HG02870 (cell line): ENCODE measurements at regions not wholly inside any gene's neighbourhood (a gene's known extent, or its start where the extent isn't known, plus 50 kb on each side); places are given as distances from the start of the nearest gene placed in this dataset.

Experiments used
- ATAC-seq: cut with Tn5 transposase; IDR thresholded peaks from one replicate; pipeline ENCODE4 v1.9.1; 2021; ENCODE audit warnings: mild to moderate bottlenecking, moderate library complexity; ENCODE audit not compliant: unreplicated experiment

DNA sequence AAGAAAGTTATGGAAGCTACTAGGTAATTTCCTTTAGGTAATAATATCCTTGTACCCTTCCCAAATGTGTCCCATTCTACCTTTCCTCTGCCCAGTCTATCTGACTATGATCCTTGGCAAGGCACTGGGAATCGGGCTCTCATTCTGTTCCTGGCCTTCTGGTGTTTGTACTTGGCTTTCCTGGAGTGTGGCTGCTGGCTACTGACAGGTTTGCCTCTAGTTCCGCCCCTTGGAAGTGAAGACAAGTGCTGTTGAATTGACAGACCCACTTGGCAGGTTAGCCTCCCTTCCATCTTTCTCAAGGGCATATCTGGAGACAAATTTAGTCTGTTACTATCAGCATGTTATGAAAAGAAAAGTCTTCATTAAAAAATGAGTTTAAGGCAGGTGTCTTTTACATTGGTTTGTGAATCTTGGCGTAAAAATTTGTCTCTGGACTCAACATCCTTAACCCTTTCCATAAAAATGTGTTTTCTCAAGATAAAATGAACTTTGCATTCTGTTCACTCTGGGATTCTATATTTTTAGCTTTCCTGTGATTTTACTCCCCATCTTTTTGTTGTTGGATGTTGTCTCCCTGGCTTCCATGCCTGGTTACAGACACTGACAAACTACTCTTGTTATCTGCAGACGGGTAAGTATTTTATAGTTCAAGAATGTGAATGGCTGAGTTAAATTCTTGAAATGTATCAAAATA is 287.4 kb upstream of the PDGFD start:
- ATAC-seq = no peak

- no peak for ATAC-seq
These were observed 279.4 kb upstream of the PDGFD start for GRCh38 chr11:104443387-104443786.

DNA sequence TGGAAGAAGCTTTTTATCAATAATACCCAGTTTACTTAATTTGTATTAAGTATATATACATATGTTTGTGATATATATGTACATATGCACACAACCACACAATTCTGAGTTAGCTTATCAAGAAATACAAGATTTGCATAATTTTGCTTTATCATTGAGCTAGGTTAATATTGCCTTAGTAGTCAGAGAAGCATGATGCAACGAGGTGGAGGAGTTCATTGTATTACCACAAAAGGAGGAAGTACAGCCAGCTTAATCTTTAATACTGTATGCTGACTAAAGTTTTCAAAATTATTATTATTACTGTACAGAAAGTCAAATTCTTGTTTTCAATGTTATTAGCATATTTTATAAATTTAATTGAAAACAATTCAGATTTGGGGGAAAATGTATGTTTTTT is 278.4 kb upstream of the PDGFD start:
- ATAC-seq = no peak

GRCh38 chr11:104435494-104435893 is 271.5 kb upstream of the PDGFD start:
- ATAC-seq = no peak

- ATAC-seq = no peak
These were observed 269.8 kb upstream of the PDGFD start for GRCh38 chr11:104433751-104434150.

GRCh38 chr11:104432981-104433380 is 269.0 kb upstream of the PDGFD start:
- no peak for ATAC-seq

DNA sequence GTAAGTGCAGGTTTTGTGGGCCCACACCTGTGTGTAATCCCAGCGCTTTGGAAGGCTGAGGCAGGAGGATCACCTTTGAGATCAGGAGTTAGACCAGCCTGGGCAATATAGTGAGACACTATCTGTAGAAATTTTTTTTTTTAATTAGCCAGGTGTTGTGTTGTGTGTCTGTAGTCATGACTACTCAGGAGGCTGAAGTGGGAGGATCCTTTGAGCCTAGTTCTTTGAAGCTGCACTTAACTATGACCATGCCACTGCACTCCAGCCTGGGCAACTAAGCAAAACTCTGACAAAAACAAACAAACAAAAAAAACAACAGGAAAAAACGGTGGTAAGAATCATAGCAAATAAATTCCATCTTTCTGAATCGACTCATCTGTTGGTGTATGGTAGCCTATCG is 268.6 kb upstream of the PDGFD start:
- ATAC-seq = no peak

GRCh38 chr11:104422324-104422944 is 258.5 kb upstream of the PDGFD start:
- ATAC-seq = no peak

GRCh38 chr11:104410336-104410735 is 246.4 kb upstream of the PDGFD start:
- no peak for ATAC-seq

DNA sequence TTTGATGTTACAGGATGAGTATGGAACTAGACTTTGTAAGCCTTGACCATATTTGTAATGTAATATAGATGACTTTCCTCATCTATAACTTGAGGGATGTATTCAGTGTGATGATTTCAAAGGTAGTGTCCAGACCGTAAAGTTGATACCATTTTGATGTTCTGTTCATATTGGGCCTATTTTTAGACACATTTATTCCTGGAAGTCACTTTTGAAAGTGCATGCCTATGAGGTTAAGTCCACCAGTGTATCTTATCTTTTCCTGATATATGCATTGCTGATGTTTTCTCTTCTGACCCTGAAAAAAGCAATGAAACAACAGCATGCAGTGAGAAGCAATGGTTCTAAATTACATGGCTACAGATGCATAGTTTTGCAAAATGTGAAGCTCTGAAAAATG is 244.7 kb upstream of the PDGFD start:
- ATAC-seq = no peak

- no peak for ATAC-seq
These were observed 241.3 kb upstream of the PDGFD start for GRCh38 chr11:104405277-104405676.

DNA sequence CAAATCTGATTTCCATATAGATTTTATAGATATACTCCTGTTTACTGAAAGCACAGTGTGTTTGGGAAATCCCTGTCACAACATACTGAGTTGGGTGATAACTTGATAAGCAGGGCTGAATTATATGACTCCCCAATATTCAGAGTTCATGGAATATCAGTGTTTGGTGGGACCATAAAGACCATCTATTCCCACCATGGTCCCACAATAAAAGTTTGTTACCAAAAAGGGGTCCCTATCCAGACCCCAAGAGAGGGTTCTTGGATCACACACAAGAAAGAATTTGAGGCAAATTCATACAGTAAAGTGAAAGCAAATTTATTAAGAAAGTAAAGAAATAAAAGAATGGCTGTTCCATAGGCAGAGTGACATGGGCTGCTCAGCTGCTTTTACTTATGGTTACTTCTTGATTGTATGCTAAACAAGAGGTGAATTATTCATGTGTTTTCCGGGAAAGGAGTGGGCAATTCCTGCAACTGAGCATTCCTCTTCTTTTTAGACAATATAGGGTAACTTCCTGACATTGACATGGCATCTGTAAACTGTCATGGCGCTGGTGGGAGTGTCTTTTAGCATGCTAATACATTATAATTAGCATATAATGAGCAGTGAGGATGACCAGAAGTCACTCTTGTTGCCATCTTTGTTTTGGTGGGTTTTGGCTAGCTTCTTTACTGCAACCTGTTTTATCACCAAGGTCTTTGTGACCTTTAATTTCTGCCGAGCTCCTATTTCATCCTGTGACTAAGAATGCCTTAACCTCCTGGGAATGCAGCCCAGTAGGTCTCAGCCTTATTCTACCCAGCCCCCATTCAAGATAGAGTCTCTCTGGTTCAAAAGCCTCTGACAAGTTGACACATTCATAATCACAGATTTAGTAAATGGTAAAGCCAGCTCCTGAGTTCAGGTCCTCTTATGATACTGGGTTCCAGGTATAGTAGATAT is 240.6 kb upstream of the PDGFD start:
- no peak for ATAC-seq

DNA sequence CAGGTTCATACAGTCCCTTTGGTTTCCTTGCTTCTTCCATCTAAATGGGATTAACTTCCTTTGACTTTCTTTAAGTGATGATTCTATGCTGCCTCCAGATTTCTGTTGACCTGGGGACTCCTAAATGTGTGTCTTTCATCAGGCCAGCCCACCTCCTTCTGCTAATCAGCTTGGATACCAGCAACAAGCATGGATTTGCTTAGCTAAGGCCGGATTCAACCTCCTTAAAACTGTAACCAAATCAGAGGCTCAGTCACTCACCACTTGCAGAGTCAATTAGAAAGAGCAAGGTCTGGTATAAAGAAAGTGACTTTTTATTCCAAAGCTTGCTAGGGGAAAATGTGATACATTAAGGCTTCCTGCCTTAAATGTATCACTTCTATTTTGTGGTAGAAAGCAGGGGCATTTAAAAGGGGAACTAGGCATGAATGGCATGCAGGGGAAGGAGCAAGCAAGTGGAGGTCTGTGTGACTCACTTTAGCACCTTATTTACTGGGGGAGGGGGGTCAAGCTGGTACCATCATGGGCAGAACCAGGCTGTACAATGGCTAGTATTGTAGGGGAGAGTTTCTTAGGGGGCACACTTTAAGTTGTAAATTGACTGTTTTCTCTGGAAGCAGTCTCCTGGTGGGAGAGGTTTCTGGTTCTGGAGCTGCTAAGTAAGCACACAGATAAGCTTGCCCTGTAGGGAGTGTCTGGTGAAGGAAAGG is 239.0 kb upstream of the PDGFD start:
- no peak for ATAC-seq

DNA sequence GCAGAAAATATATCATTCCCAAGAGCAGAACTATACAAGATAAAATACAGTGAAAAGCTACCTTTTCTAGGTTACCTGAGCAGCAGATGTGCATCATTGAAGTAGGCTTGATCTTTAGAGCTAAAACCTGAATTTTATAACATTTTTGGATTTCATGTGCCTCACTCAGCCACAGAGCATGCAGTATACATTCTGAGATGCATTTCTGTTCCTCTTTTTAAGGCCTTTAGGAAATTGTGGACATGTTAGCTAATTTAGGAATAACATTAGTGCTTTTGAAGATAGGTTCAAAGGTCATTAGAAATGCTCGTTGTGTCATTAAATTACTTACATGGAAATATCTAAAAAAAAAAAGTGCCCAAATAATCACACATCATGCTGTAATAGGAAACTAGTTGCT is 230.6 kb upstream of the PDGFD start:
- no peak for ATAC-seq

DNA sequence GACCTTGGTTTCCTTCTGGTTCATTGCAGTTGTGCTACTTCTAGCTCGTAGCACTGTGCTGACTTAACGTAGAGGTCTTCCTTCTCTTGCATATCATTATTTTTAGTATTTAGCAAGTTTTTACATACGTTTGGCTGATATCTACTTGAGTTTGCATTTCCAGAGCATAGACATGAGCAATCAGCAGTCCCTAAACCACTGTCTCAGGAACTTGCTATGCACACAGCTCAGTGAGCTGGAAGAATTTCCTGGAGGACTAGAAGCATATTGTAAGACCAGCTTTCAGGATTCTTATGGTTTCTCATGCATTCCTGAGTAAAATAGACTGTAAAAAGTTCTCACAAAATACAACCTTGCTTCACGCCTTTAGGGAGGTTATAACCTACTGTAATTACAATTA is 226.7 kb upstream of the PDGFD start:
- no peak for ATAC-seq

DNA sequence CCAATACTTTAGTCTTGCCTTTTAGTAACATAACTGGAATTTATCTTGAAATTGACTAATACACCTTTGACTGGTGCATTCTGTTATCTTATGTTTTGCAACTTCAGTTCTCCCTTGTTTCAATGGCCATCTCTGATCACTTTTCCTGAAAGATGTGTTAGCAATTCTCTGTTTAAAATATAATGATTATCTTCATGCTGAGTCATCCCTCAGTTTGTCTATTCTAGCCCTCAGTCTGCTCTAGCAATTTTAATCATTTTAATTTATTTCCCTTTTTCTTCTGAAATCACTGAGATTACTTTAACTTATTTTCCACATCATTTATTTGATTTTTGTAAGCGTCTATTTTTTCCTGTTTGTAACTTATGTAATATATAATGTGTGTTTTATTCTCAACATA is 221.9 kb upstream of the PDGFD start:
- no peak for ATAC-seq

- ATAC-seq = no peak
These were observed 216.4 kb upstream of the PDGFD start for GRCh38 chr11:104380358-104380757.

DNA sequence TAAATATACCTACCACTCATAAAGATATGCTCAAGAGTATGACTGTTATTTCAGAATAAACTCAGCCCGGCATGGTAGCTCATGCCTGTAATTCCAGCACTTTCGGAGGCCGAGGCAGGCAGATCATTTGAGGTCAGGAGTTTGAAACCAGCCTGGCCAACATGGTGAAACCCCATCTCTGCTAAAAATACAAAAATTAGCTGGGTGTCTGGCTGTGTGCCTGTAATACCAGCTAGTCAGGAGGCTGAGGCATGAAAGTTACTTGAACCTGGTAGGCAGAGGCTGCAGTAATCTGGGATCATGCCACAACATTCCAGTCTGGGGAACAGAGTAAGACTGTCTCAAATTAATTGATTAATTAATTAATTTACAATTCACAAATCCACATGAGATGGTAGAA is 208.2 kb upstream of the PDGFD start:
- ATAC-seq = no peak

GRCh38 chr11:104370478-104370877 is 206.5 kb upstream of the PDGFD start:
- ATAC-seq = peak; percentile 82

DNA sequence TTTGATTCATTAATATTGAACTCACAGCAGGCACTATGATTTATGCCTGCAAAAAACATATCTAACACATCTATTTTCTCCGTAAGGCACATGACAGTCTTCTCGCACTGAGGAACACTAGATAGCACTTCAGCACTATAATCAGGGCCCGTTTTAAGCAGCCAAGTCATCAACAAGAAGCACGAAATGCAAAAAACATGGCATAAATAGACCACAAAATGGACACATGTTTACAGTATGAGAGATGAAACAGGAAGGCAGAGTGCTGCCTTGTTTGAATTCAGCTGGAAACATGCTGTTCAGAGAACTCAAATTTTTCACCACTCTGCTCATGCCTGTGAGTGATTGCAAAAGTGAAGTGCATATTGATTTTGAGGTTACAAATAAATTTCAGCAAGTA is 205.8 kb upstream of the PDGFD start:
- no peak for ATAC-seq

- no peak for ATAC-seq
These were observed 202.4 kb upstream of the PDGFD start for GRCh38 chr11:104366321-104366734.
